ENCODE measurements at regions not wholly inside any gene's neighbourhood (a gene's known extent, or its start where the extent isn't known, plus 50 kb on each side); places are given as distances from the start of the nearest gene placed in this dataset.

- in situ Hi-C loops (cut with HindIII; ENCODE audit: low sequenced_read_pairs) = no loop called here
- no peak for DNase-seq (ENCODE audit: low read depth, low spot score)
- TF ChIP-seq CTCF (IDR thresholded peaks at IDR 0.05; ENCODE audit: low read depth, low read length) = no peak
- no peak overlapping the region for H3K4me3 ChIP-seq (ENCODE audit: low read depth, low read length)
These were observed 82.4 kb upstream of the STARD13 start for GRCh38 chr13:33367926-33368325.

- no peak for TF ChIP-seq CTCF (IDR thresholded peaks at IDR 0.05; ENCODE audit: low read depth, low read length)
- H3K4me3 ChIP-seq (ENCODE audit: low read depth, low read length) = no peak overlapping the region
- no peak for DNase-seq (ENCODE audit: low read depth, low spot score)
- in situ Hi-C loops (cut with HindIII; ENCODE audit: low sequenced_read_pairs) = no loop called here
These were observed 83.5 kb upstream of the STARD13 start for GRCh38 chr13:33369073-33369472.

- in situ Hi-C loops (cut with HindIII; ENCODE audit: low sequenced_read_pairs) = no loop called here
These were observed 86.8 kb upstream of the STARD13 start for GRCh38 chr13:33372251-33372919.

GRCh38 chr13:33373624-33374023, 88.1 kb upstream of the STARD13 start:
- in situ Hi-C loops (cut with HindIII; ENCODE audit: low sequenced_read_pairs) = no loop called here
- no peak overlapping the region for H3K4me3 ChIP-seq (ENCODE audit: low read depth, low read length)
- TF ChIP-seq CTCF (IDR thresholded peaks at IDR 0.05; ENCODE audit: low read depth, low read length) = peak; percentile 11
- no peak for DNase-seq (ENCODE audit: low read depth, low spot score)

More at GRCh38 chr13:33372251-33372919, 86.8 kb upstream of the STARD13 start:
- DNase-seq (ENCODE audit: low read depth, low spot score) = no peak
- no peak overlapping the region for H3K4me3 ChIP-seq (ENCODE audit: low read depth, low read length)
- TF ChIP-seq CTCF (IDR thresholded peaks at IDR 0.05; ENCODE audit: low read depth, low read length) = no peak

GRCh38 chr13:33375421-33375820, 89.9 kb upstream of the STARD13 start:
- in situ Hi-C loops (cut with HindIII; ENCODE audit: low sequenced_read_pairs) = no loop called here
- H3K4me3 ChIP-seq (ENCODE audit: low read depth, low read length) = no peak overlapping the region
- DNase-seq (ENCODE audit: low read depth, low spot score) = no peak
- no peak for TF ChIP-seq CTCF (IDR thresholded peaks at IDR 0.05; ENCODE audit: low read depth, low read length)

GRCh38 chr13:33376212-33376611, 90.7 kb upstream of the STARD13 start:
- DNase-seq (ENCODE audit: low read depth, low spot score) = no peak
- in situ Hi-C loops (cut with HindIII; ENCODE audit: low sequenced_read_pairs) = no loop called here
- no peak for TF ChIP-seq CTCF (IDR thresholded peaks at IDR 0.05; ENCODE audit: low read depth, low read length)
- no peak overlapping the region for H3K4me3 ChIP-seq (ENCODE audit: low read depth, low read length)

Data from astrocyte of the spinal cord (primary cell).